ENCODE measurements at regions not wholly inside any gene's neighbourhood (a gene's known extent, or its start where the extent isn't known, plus 50 kb on each side); places are given as distances from the start of the nearest gene placed in this dataset.
"Not testable (repeated sequence)": the region's sequence is repeated elsewhere in the genome, so short reads cannot be mapped to it uniquely, and the experiment has no call there.

DNA sequence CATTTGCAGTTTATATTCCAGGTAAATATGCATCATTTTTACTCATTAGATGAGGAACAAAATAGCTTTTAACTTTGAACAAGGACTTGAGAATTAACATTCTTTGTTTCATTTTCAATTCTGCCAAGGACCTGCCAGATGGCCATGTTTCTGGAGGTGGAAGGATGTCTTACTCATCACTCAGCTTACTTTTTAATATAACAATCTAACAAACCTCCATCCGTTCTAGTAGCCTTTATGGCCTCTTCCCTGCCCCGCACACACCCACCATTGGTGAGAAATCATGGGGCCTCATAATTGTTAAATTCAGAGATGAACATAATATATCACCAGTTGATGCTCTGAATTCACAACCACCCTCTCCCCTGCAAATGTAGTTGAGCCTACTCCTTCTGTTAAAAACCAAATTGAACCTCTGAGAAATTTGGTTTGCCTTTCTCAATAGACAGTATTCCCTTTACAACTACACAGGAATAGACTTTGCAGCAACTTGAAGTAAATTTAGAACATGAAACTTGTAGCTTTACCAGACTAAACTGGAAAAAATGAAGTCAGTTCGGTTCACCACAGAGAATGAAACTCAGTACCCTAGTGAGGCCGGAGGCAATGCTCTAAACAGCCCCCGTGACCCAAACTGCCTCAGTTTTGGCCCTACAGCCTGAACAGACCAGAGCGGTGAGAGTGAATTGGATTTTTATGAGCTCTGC lies 50.1 kb upstream of the ACSL4 start:
- no peak for ATAC-seq (ENCODE audit: poor library complexity)
- DNase-seq: no peak
- intact Hi-C loops (cut with DNase I): no loop called here

DNA sequence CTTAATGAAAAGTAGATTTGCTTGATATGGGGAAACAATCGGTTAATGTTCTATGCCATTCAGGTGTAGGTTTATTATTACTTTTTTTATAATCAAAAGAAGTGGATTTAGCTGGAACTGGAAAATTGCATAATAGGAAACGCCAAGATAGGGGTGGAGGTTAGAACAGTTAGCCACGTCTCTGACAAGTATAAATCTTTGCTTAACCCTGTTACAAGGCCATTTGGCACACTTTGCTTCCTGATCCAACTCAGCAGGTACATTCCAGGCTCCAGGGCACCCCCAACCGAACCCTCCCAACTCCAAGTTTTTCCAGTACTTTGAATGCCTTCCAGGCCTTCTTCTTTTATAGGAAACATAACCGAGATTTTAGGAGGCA lies 50.6 kb upstream of the ACSL4 start:
- intact Hi-C loops (cut with DNase I): no loop called here
- no peak for ATAC-seq (ENCODE audit: poor library complexity)
- DNase-seq: no peak

DNA sequence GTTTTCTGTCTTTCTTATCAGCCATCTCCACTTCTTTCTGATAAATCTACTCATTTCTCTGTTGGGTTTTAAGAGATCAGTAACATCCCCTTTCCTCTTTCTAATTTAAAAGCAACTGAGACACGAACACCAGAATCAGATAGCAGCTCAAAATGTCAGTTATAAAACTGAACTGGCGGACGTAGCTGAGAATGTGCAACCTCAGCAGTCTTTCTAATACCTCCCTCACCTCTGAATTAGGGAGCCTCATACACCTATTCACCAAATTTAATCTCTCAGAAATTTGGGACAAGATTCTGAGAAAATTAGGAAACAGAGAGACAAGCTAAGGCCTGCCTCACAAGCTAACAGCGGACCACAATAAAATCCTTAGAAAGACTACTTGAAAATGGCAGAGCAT lies 52.0 kb upstream of the ACSL4 start:
- intact Hi-C loops (cut with DNase I): no loop called here
- DNase-seq: no peak
- no peak for ATAC-seq (ENCODE audit: poor library complexity)

DNA sequence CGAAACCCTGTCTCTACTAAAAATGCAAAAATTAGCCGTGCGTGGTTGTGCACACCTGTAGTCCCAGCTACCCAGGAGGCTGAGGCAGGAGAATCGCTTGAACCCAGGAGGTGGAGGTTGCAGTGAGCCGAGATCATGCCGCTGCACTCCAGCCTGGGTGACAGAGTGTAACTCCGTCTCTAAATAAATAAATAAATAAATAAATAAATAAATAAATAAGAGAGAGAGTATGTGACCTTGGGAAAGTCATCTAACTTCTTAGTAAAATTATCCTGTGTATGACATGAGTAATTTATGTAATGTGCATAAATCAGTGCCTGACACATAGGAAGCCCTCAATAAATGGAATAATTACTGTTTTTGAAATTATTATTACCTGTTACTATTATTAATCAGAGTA lies 57.5 kb upstream of the ACSL4 start:
- DNase-seq; ATAC-seq (ENCODE audit: poor library complexity); intact Hi-C loops (cut with DNase I): not testable (repeated sequence)

DNA sequence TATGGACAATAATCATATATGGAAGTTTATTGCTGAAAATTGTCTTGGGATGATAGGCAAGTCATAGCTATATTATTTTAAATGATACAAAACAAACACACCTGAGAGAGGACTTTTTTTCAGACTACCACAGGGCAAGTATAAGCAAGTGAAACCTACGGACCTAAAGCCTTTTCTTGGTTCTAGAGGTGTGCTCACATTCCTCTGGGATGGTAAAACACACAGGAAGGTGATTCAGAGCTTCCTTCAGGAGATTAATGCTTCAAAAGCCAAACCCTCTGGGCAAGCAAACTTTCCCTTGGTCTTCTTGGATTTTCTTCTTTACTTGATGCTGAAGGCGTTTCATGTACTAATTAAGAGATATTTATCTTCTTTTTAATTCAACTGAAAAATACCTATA lies 60.1 kb upstream of the ACSL4 start:
- ATAC-seq (ENCODE audit: poor library complexity) (no peak), DNase-seq (no peak)
- intact Hi-C loops (cut with DNase I): no loop called here

DNA sequence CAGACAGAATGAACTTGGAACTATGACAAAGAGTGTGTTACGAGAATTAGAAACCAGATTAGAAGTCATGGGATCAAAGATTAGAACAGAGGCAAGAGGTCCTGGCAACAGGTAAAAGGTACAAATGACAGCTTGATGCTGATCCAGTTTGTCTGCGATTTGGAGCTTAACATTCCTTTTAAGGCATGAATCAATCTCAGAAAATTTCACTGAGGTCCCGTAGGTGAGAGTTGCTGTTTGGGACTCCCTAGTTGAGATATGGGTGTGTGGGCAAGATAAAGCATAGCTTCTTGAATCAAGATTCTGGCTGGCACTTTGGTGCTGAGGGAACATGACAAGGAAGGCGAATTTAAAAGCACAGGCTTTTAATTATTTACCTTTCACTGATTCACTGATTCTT lies 62.6 kb upstream of the ACSL4 start:
- DNase-seq: no peak

DNA sequence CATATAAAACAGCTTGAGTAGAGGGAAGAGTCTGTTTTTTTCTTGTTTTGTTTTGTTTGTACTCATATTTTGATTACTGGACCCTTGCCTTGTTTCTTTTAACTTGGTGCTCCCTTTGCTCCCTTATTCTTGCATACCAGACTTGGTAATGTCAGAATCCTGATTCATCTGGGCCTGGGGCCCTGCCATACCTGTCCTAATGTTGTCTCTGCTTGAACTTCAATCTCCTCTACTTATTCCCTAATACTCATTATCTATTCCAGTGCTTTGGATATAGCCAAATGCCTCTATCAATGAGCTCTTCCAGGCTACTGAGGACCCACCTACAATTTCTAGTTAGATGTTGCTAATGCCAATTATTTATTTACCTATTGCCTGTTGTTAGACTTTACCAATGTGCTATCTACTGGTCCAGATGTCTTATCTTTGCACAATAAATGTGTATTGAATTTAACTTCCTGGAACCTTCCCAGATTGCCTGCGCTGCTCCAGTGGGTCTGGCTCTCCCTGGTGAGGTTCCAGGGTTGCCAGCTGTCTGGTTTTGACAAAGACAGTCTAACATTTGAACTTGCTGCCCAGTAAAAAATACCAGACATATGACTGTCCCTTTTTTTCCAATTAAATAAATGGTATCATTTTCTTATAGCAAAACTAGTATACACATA lies 64.4 kb upstream of the ACSL4 start:
- DNase-seq: no peak
- no peak for ATAC-seq (ENCODE audit: poor library complexity)
- intact Hi-C loops (cut with DNase I): no loop called here

More for the DNA sequence above, 62.6 kb upstream of the ACSL4 start:
- intact Hi-C loops (cut with DNase I): no loop called here
- no peak for ATAC-seq (ENCODE audit: poor library complexity)

DNA sequence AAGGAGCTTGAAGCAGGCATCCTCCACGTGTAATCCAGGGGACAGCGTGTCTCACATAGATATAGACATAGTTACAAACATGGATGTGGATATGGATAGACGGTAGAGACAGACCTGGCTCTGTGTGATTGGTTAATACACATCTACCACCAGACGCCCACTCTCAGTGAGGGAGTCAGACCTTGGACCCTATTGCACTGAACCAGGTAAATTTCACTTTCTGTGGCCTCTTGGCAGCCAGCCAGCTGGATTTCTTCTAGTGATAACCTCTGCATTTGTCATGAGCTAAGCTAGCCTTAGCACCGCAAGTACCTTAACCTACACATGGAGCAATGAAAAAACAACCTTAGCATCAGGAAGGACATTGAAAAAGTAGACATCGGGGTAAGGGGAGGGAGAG lies 79.2 kb upstream of the ACSL4 start:
- intact Hi-C loops (cut with DNase I): no loop called here
- ATAC-seq (ENCODE audit: poor library complexity): no peak

DNA sequence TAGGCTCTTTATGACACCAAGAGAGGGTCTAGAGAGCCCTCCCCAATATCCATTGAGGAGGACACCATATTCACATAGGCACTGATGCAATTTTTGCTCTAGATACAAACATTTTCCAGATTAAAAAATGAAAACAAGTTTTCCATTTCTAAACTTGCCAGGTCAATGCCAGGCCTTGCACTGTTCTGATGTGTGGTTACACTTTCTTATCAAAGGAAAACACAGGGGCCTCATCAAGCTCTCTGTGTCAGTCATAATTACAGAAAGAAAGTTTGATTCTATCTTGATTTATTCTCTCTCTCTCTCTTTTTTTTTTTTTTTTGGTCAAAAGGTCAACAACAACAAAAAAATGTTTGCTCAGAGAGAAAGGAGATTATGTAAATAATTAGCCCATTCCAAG lies 80.2 kb upstream of the ACSL4 start:
- intact Hi-C loops (cut with DNase I): no loop called here
- ATAC-seq (ENCODE audit: poor library complexity): no peak
- DNase-seq: no peak

More for the DNA sequence above, 79.2 kb upstream of the ACSL4 start:
- no peak for DNase-seq

DNA sequence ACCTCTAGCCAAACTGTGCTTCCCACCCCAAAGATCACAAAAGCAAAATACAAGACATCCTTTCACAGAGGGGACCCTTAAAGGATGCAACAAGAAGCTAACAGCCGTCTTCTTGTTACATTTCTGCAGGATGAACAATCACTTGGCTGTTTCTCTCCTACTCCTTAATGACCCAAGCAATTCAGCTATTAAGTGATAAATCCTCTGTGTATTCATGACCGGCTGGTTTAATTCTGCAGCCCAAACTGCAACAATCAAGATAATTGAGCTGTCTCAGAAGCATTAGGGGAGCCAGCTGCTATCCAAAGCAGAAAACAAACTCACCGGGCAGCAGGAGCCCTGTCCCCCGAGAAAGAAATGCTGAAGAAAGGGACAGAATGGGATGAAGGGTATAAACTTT lies 85.9 kb upstream of the ACSL4 start:
- ATAC-seq (ENCODE audit: poor library complexity) (no peak), DNase-seq (no peak)
- intact Hi-C loops (cut with DNase I): no loop called here

DNA sequence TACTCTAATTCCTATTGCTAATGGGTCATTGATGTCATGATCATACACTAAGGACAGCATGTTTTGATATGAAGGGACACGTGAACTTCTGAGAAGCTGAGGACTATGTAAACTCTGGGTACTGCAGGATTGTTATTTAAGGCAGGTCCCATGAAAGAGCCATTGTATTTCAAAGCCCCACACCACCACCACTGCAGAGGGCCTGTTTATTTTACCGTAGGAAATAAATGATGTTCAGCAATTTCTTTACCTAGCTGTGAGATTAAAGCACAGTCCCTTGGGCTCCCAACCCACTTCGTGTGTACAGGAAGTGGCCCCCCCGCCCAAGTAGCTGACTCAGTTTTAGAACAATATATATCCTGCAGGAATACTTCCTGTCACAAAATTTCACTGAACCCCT lies 89.8 kb upstream of the ACSL4 start:
- intact Hi-C loops (cut with DNase I): no loop called here
- no peak for ATAC-seq (ENCODE audit: poor library complexity)
- no peak for DNase-seq

DNA sequence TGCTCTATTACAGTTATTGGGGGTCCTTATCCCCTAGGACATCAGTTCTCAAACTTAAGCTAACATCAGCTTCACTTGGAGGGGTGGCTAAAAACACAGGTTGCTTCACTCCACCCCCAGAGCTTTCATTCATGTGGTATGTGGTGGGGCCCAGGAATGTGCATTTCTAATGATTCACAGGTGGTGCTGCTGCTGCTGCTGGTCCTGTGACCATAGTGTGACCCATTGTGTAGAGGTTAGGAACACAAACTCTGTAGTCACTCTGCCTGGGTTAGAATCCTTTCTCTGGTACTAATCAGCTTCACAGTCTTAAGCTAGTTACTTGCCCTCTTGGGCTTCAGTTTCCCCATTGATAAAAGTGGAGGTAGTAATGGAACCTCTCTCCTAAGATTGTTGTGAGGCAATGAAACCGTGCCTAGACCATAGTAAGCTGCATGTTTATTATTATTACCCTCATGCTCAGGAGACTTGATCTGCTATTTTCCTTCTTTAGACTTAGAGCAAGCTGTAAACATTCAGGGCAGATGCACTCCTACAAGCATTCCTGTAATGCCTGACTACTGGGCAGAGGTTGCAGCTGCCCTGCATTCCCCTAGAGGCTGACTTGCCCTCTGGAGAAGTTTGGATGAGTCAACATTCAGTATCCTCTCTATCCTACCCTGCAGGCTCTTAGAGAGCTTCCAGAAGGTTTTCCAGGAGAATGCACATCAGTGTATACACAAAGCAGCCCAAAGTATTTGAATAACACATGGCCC lies 94.1 kb upstream of the ACSL4 start:
- intact Hi-C loops (cut with DNase I): no loop called here

DNA sequence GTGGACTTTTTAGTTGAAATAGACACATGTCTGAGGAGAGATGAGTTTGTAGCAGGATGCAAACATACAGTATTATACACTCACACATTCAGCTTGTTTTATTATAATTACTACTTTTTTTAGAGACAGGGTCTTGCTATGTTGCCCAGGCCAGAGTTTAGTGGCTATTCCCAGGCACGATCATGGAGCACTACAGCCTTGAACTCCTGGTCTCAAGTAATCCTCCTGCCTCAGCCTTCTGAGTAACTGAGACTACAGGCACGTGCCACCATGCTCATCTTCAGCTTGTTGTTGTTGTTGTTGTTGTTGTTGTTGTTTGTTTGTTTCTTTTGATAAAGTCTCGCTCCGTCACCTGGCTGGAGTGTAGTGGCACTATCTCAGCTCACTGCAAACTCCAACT lies 94.7 kb upstream of the ACSL4 start:
- intact Hi-C loops (cut with DNase I): no loop called here
- DNase-seq (no peak), ATAC-seq (ENCODE audit: poor library complexity) (no peak)

More for the DNA sequence above, 94.1 kb upstream of the ACSL4 start:
- DNase-seq (no peak), ATAC-seq (ENCODE audit: poor library complexity) (no peak)

DNA sequence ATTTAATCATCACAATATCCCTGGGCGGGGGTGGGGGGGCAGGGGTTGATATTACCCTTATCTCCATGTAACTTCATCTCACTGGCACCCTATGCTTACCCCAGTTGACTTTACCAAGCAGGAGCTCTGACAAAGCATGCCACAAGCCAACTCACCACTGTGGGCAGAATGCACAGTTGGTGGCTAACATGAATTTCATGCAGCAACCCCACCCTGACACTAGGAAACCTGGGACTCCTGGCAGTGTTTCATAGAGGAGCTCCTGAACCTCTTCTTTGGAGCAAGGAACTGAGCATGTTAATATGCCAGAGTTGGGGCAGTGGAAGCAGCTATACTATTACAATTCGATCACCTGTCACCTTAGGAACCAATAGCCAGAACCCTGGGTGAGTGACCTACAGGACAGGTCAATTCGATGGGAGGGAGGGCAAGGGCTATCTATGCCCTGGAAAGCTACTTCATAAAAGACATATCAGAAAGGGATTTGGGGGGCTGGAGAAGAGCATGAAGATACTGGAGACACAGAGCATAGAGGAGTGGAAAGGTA lies 97.2 kb upstream of the ACSL4 start:
- ATAC-seq (ENCODE audit: poor library complexity) (no peak), DNase-seq (no peak)
- intact Hi-C loops (cut with DNase I): no loop called here

DNA sequence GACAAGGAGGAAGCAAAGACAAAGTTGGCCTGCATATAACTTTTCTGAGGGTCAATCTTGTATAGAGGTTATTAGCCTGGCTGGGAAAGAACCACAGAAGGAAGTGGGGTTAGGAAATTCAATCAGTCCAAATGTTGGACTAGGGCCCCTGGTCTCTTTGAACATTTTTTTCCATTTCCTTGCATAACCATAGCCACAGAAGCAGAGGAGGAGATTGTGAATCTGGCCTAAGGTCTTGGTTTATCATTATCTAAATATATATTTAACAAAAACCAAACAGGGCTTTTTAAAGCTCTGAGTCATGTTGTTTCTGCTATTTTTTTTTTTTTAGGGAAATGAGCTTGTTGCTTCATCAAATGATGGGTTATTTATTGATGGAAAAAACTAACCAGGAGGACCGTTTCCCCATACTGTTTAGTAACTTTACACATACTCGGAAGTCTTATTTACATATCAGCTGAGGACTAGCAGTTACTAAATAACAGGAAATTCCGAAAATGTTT lies 97.7 kb upstream of the ACSL4 start:
- no peak for DNase-seq
- intact Hi-C loops (cut with DNase I): no loop called here
- no peak for ATAC-seq (ENCODE audit: poor library complexity)

DNA sequence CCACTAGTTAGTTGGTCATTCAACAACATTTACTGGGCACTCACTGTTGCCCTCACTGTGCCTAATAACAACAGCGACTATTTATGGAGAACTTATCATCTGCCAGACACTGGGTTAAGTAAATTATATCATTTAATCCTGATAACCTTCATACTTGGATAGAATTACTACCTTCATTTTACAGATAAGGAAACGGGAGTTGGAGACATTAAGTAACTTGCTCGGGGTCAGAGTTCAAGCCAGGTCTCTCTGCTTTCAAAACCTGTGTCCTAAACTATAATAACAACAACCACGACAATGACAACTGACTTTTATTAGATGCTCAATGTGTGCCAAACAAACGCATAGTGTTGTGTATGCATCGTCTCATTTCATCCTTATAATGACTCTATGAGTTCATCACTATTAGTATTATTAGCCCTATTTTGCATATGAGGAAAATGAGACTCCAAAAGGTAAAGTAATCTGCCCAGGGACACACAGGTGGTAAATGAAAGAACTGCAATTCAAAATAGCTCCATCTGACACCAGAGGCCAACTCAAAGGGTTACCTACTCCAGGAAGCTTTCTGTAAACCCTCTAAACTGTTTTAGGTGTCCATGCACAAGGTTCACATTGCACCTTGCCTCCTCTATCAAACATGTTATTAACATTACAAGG lies 98.4 kb upstream of the ACSL4 start:
- ATAC-seq (ENCODE audit: poor library complexity): no peak
- intact Hi-C loops (cut with DNase I): no loop called here
- no peak for DNase-seq

DNA sequence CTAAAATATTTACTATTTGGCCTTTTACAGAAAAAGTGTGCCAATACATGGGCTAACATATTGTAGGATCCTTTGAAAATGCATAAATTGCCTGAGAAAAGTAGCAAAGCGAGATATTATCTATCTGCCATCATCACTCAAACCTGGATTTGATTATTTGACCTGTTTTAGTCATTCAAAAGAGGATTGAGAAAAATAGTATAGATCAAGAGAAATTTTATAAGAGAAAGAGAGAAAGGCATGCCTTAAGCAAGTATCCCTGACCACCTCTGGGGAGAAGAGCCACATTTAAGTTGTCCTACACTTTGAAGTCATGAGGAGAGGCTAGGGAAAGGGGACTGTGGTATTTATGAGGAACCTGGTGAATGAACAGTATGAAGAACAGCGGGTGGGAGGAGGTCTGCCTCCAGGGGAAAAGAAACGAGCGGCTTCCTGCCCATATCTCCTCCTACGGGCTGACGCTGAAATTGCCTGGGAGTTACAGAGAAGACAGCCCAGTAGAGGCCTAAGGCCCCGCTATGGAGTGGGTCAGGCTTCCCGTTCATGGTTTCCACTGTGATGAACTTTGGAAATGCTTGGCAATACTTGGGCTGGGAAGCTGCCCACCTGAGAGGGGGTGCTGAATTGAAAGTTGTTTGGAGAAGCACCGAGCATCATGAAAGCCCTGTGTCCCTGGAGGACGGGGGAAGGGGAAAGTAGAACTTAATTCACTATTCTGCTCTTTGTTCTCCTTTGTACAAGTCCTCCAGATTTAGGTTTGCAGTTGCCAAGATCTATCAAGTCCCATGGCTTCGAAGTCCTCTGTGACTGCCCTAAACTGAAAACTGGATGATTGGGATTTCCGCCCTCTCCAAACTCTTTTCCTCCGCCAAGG lies 106.9 kb upstream of the ACSL4 start:
- peak; percentile 79 for ATAC-seq (ENCODE audit: poor library complexity)
- no peak for DNase-seq
- intact Hi-C loops (cut with DNase I): no loop called here

DNA sequence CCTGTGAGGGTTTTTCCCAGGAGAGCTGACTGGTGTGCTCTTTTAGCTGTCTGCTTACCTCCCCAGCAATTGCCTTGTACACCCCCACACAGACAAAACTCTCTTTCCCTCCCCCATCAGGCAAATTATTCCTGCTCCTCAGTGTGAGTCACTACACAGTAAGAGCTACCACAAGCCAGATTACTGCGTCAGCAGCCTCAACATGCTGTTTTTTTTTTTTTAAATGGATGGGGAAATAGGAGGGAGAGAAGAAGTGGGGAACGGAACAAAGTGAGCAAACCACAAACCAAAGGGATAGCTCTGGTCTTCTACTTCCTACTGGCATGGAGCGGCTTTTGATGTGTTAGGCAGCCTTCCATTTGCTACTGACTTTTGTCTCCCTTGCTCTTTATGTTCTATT lies 107.5 kb upstream of the ACSL4 start:
- ATAC-seq (ENCODE audit: poor library complexity) (peak; percentile 90), DNase-seq (no peak)
- intact Hi-C loops (cut with DNase I): no loop called here
